HL-60 (cell line): ENCODE measurements at regions not wholly inside any gene's neighbourhood (a gene's known extent, or its start where the extent isn't known, plus 50 kb on each side); places are given as distances from the start of the nearest gene placed in this dataset.

ENCODE experiments used
- GABPA ChIP-seq: IDR thresholded peaks from 2 replicates; pipeline ENCODE4 v1.6.1; 2012; ENCODE audit warnings: low read depth
- POLR2AphosphoS5 ChIP-seq: IDR thresholded peaks from 2 replicates; pipeline ENCODE4 v1.6.1; 2012; ENCODE audit warnings: low read depth
- TF ChIP-seq, protein P1 (sequence below): IDR thresholded peaks from one replicate; pipeline ENCODE4 v1.5.1; 2011; ENCODE audit warnings: low read length, control low read depth, inconsistent platforms; ENCODE audit not compliant: insufficient read depth
- TF ChIP-seq, protein P2 (sequence below): IDR thresholded peaks from 2 replicates; pipeline ENCODE4 v1.6.1; 2012; ENCODE audit warnings: low read depth; ENCODE audit not compliant: insufficient replicate concordance

DNA sequence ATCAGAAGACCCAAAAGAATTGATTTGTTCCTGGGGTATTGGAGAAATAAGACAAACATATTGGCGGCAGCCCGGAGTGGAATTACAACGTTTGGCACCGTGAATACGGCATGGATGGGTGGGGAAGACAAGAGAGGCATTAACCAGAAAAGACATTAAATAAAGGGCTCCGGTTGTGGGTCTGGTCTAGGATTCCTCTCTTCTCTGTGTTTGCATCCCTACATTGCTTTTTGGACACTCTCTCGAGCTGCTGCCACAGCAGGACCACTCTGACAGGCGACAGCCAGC is 138.7 kb upstream of the PALM2AKAP2 start:
- TF ChIP-seq, protein P1, sequence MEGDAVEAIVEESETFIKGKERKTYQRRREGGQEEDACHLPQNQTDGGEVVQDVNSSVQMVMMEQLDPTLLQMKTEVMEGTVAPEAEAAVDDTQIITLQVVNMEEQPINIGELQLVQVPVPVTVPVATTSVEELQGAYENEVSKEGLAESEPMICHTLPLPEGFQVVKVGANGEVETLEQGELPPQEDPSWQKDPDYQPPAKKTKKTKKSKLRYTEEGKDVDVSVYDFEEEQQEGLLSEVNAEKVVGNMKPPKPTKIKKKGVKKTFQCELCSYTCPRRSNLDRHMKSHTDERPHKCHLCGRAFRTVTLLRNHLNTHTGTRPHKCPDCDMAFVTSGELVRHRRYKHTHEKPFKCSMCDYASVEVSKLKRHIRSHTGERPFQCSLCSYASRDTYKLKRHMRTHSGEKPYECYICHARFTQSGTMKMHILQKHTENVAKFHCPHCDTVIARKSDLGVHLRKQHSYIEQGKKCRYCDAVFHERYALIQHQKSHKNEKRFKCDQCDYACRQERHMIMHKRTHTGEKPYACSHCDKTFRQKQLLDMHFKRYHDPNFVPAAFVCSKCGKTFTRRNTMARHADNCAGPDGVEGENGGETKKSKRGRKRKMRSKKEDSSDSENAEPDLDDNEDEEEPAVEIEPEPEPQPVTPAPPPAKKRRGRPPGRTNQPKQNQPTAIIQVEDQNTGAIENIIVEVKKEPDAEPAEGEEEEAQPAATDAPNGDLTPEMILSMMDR = no peak
- TF ChIP-seq, protein P2, sequence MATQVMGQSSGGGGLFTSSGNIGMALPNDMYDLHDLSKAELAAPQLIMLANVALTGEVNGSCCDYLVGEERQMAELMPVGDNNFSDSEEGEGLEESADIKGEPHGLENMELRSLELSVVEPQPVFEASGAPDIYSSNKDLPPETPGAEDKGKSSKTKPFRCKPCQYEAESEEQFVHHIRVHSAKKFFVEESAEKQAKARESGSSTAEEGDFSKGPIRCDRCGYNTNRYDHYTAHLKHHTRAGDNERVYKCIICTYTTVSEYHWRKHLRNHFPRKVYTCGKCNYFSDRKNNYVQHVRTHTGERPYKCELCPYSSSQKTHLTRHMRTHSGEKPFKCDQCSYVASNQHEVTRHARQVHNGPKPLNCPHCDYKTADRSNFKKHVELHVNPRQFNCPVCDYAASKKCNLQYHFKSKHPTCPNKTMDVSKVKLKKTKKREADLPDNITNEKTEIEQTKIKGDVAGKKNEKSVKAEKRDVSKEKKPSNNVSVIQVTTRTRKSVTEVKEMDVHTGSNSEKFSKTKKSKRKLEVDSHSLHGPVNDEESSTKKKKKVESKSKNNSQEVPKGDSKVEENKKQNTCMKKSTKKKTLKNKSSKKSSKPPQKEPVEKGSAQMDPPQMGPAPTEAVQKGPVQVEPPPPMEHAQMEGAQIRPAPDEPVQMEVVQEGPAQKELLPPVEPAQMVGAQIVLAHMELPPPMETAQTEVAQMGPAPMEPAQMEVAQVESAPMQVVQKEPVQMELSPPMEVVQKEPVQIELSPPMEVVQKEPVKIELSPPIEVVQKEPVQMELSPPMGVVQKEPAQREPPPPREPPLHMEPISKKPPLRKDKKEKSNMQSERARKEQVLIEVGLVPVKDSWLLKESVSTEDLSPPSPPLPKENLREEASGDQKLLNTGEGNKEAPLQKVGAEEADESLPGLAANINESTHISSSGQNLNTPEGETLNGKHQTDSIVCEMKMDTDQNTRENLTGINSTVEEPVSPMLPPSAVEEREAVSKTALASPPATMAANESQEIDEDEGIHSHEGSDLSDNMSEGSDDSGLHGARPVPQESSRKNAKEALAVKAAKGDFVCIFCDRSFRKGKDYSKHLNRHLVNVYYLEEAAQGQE = no peak
- TF ChIP-seq GABPA (no peak), POLR2AphosphoS5 (no peak)
